IPS DF 4.7 (cell line): ENCODE measurements at regions not wholly inside any gene's neighbourhood (a gene's known extent, or its start where the extent isn't known, plus 50 kb on each side); places are given as distances from the start of the nearest gene placed in this dataset.

ENCODE experiments used
- DNase-seq: peaks from one replicate; pipeline ENCODE4 v3.0.0-alpha.2; 2013; ENCODE audit warnings: low spot score; ENCODE audit errors: extremely low read depth

DNA sequence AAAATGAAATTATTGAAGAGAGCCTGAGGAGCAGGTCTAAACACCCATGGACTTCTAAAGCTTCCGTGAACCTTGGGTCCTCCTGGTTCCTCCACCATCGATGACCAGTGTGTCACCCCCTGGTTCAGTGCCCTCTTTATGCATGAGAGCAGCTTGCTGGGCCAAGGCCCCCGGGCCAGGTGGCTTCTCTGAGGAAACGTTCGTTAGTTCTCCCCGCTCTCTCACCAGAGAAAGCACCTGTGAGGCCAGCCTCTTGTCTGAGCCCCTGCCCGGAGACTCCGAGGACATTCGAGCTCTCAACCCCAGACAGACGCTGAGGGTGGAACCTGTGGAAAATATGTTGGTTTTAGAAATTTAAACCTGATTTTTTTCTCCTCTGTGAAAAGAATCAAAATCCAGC is 92.4 kb downstream of the GLI2 start:
- DNase-seq: no peak

DNA sequence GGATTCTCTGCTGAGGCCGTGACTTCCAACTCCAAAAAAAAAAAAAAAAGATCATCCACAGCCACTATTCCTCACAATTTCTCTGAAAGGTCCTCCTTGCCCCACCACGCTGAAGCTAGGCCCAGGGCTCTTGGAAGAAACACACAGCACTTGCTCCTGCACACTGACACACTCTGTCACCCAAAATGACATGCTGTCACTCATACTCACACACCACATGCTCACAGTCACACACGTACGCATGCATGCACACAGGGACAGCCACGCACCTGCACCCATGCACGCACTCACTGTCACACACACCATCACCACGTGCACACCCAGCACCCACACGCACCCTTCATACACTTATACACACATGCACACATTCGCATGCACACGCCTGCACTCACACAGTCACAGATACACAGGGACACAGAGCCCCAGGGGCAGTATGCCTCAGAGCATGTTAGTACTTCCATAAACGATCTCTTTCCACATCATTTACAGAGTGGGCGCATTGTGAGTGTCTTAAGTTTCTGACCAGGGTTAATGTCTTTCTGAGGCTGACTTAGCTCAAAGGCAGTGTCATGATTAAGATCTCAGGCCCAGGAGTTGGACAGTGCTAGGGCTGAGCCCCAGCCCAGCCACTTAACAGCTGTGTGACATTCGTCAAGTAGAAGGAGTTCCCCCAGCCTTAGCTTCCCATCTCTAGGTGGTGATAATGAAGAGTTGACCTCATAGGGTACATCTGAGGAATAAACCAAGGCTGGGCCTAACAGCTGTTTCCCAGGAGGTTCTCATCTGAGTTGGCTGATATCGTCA is 93.4 kb downstream of the GLI2 start:
- no peak for DNase-seq

DNA sequence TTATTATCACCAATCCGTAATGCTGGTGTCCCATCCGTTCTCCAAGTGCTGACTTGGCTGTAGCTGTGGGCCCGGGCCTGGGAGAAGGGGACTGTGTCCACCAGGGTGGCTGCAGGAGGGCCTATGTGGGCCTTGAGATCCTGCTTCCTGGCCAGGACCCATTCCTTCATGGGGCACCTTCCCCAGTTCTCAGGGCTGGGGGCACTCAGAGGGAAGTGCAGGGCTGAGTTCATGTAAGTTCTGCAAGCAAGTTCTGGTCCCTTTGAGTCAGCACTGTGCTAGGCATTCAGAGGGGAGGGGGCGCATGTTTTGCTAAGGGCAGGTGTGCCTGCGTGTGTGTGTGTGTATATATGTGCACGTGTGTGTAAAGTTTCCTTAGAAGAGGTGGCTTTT is 94.0 kb downstream of the GLI2 start:
- no peak for DNase-seq

DNA sequence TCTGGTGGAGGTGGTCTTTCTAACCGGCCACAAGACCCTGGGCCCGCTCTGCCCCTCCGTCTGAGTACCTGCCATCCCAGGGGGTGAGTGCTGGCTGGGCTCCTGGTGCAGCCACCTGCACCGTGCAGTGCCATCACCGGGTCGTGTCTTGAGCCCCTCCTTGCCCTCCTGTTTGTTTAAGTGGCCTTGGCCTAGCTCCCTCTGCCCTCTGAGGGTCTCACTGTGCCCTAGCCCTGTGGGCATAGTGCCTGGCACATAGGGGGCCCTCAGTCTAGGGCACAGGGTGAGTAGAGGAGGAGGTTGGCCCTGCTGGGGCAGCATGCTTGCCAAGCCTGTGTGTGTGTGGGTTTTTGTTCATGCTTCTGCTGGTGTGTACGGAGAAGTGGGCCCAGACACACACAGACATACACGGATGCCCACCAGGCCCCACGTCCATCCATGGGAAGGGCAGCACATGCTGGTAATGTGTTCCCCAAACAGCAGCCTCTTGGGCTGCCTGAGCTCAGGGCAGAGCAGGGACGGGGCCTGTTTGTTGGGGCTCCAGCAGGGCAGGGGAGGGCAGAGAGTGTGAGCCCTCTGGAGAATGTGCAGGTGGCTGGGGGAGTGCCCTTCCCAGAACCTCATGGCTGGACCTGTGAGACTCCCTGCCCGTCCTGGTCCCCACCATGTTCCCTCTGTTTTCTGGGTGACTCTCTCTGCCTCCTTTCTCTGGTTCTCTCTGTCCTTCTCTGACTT is 94.6 kb downstream of the GLI2 start:
- DNase-seq: no peak

DNA sequence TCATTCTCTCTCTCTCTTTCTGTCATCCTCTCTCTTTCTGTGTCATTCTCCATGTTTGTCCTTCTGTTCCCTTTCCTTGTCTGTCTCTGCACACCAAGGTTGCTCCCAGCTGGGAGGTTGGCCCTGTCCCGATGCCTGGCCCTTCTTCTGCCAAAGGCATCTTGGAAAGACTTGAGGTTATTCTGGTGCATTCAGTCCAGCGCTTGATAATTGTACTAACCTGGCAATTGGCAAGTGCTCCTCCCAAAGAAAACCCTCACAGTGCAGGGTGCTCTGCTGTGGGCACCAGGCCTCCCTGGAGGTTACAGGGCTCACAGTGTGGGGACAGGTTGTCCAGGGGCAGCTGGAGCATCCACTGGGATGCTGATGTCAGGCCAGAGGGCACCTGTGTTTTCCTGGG is 95.4 kb downstream of the GLI2 start:
- no peak for DNase-seq

DNA sequence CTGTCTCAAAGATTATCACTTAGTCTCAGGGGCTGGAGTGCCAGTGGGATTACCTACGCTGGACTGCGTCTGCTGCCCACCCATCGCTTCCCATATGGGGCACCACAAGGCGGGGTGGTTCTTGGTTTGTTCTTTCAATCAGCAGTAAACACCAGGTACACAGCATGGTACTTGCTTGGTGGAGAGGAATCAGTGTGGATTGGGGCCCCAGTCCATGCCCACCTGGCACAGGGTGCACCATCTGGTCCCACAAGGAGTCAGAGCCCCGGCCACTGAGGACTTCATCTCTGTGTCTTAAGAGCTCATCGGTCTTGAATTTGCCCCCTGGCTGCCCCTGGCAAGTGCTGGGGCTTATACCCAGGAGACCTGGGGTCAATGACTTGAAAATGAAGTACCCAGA is 96.2 kb downstream of the GLI2 start:
- no peak for DNase-seq

DNA sequence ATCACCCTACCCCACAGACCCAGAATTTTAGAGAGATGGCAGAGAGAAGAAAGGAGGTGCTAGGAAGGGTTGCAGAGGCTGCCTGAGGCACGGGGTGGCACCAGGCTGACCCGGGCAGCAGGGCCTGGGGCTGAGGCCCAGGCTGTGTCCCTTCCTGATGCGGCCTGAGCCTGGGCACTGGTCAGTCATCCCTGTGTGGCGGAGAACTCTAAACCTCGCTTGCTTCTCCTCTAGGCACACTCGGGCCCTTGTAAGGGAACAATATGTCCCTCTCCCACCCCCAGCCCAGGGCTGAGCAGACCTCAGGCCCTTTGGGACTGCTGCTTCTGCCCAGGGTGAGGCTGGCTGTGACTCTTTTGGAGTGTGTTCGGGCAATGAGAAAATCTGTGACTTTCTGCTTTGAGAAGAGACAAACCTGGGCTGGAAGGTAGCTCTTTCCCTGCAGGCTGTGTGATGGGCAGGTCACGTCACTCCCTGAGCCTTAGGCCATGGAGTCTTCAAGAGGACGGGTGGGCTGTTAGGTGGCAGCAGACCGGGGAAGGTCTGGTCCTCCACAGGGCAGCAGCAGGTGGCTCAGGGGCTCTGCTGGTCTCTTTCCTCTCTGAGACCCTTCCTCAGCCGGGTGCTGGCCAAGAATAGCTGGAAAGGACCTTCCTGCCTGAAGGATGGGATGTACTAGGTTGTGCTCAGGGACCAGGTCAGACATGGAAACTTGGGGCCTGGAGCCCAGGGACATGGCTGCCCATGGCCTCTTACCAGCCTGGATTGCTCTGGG is 96.8 kb downstream of the GLI2 start:
- no peak for DNase-seq

DNA sequence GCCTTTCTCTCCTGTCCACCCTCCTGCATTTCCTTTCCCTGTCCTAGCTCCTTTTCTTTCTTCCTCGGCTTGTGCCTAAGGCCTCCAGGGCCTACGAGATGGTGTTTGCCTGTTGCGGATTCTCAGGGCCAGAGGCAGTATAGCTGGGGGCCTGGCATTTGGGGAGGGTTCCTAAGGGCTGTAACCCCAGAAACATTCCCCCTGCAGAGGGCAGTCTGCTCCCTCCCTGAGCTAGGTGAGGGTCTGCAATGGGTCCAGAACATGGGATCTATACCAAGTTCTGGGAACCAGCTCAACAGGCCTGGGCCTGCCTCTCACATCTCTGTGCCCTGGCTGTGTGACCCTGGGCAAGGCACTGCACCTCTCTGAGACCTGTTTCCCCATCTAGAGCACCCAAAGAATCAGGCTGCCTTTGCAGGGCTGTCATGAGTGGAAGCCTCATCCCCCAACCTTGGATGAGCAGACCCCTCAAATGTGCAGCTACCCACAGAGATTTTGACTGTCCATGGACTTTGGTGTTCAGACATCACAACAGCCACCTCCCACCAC is 97.5 kb downstream of the GLI2 start:
- no peak for DNase-seq

DNA sequence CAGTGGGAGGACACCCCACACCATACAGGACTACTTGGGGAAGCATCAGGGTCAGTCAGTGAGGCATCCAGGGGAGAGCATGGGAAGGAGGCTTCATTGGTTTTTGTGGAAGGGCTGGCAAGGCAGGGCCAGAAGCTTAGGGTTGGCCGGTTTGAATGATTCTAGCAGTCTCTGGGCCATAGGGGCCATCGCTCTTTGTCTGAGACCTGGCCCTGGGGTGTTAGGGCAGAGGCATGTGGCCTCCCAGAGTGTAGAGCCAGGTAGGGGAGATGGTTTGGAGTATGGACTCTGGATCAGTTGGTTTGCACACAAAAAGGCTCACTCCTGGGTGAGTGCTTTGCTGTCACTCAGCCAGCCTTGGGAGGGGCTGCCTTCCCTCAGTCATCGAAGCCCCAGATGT is 98.5 kb downstream of the GLI2 start:
- DNase-seq: no peak

DNA sequence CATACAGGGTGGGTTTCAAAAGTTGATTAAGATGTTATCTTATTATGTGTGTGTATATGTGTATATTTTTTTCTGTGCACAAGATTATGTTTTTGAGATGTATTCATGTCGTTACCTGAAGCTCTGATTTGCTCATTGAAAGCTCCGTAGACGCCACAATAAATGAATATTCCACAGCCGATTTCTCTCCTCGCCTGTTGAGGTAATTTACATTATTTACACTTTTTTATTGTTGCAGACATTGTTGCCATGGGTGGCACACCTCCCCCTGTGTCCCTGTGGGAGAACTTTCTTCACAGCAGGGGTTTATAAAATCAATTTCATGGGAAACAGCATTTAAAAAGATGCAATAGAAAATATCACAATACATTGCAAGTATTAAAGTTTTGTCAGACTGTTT is 100.6 kb downstream of the GLI2 start:
- no peak for DNase-seq

DNA sequence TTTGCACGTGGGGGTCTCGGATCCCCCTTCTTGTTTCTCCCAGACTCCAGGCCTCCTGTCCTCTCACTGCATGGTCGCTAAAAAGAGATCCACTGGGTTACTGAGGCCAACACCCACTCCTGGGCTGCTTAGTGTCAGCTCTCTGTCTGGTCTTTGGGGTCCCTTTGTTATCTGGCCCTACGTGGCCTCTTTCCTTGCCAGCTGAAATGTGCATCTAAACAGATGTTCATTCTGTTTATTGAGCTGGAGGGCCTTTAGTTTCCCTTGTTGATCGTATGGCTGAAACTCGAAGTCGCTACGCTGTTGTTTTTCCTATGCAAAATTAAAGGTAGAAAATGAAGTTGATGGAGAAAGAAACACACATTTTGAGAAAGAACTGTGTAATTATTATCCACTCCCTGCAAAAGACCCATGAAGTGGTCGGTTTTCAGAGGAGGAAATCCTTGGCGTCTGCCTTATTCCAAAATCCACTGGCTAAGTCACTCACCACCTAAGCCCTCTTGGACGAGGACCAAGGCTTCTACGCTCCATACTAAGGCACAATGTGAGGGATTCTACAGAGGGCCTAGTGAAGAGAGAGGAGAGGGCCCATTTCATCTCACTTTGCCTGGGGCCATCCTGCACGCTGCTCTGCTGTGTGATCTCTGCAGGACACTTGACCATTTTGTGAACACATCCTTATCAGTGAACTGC is 105.3 kb downstream of the GLI2 start:
- no peak for DNase-seq

DNA sequence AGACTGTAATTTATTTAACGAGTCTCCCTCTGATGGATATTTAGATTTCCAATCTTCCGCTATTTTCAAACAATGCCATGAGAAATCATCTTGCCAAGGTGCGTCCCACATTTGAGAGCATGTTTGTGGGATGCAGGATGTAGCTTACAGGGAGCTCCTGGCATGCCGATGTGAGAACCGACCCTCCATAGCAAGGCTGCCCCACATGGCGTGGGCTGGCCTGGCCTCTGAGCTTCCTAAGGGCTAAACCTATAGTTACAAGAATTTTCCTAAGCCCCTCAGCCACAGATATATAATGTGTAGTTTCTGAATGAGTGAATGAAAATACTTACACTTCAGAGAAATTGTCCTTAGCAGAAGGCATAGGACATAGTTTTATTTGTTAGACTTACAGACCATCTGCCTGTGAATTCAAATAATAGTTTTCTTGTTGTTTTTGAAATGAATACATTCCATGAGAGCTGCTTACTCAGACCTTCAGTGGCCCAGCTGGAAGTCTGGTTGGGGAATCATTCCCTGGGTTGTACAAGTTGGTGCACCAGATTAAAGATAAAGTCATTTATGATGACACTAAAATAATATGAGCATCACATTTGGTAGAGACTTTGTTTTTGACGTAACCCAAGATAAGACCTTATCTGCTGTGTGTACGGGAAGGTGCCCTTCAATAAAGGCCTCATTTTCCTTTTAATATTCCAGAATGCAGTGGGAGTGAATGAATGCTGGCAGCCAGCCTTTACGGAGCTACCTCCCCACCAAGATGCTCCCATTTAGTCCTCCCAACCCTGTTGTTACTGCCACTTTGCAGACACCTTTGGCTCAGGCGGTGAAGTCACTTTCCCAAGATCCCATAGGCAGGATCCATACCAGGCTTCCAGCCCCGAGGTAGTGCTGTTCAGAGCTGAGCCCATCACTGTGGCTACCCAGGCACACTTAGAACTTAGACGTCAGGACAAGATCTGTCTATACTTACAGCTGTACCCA is 107.1 kb downstream of the GLI2 start:
- DNase-seq: no peak

DNA sequence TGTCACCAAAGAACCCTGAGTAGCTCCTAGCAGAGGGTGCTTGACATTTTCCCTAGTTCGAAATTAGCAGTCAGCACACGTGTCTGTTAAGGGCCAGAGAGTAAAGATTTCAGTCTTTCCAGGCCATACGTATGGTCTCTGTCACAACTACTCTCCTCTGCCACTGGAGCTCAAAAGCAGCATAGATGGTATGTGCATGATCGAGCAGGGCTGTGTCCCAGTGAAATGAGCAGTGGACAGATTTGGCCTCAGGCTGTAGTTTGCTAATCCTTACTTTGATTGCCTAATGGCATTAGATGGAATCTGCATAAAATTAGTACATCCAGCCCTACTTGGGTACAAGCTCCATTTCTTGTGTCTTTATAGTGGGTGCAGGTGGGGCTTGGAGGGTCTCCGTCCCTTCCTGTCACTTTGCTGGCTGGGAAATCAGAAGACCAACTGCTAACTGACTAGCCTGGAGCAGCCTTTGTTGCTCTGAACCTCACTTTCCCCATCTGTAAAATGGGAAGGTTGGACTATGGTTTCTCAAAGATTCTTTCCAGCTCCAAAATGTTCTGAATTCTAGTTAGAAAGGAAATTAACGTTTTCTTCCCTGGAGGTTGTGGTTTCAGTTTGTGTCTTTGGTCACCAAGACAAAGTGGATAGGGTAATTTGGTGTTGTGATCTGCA is 108.5 kb downstream of the GLI2 start:
- no peak for DNase-seq

DNA sequence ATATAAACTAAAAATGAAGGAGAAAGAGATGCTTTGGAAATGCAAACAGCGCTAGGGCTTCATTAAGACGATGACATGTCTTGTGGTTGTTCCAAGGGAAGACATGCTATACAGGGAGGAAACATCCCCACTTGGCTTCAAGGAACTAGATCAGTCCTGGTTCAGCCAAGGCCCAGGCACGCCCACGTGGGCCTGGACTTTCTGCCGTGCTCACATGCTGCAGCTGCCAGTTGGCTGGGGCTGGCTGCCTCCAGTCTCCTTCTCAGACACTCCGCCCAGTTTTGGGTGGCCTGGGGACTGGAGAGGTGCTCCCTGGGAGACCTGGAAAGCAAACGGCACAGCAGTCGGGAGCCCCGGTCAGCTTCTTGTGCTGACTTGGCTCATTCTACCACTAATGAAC is 109.6 kb downstream of the GLI2 start:
- no peak for DNase-seq

DNA sequence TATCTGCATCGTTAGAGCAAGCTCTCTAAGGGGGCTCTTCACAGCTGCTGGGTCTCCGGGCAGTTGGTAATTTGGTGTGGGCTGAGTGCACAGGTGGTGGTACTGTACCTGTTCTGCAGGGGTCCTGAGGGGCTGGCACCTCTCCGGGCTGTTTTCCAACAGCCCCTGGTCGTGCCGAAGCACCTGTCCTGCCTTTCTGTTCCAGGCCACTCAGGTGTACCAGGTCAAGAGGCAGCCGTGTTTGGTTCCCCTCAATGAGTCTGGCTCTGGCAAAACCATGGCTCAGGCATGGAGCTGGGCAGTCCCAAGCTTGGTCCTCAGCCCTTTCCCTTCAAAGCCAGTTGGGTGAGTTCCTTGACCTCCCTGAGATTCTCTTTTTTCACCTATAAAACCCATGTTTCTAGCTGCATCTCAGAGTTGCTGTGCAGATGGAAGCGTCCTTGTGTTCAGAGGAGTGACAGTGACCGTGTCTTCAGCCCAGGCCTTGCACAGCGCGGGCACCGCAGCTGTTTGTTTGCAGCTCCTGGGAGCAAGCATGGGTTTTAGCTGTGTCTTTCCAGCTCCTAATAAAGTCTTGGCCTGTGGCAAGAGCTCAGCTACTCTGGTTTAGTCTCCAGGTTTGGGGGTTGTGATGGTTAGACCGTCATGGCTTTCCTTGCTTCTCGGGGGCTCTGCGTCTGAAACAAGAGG is 110.9 kb downstream of the GLI2 start:
- no peak for DNase-seq

DNA sequence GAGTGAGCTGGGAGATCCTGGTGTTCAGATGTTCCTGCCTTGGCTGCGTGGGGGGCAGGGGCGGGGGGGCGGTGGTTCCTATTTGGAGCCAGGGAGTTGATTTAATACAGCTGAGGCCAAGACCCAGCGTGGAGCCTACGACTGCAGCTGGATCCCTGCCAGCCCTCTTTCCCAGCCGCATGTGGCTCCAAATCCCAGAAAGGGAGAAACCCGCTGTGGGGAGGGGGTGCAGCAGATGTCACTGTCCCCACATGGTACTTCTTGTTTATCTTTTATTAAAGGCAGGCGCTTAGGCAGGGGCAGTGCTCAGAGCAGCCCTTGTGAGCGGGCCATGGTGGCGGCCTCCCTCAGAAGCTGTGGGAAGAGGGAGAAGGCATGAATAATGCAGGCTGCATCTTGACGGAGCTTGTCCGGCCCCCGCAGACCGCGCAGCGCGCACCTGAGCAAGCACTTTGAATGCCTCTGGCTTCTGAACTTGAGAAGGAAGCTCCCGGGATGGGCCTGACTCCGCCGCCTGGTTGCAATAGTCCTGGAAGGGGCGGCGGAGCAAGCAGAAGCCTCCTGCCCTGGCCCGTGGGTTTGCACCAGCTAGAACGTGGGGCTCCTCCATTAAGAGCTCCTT is 112.1 kb downstream of the GLI2 start:
- no peak for DNase-seq

DNA sequence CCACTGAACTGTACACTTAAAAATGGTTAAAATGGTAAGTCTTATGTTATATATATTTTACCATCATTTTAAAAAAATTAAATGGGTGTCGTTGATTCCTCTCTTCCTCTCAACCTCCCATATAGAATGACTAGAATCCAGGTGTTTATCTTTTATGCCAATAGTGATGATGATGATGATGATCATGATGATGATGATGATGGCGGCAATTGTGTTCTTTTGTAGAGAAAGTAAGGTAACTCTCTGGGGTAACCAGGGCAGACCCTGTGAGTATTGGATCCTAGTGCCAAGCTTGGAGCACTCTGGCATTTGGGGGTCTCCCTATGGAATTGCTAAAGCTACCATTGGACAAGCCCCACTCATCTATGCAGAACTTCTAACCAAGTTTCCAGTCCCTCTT is 113.6 kb downstream of the GLI2 start:
- DNase-seq: no peak

DNA sequence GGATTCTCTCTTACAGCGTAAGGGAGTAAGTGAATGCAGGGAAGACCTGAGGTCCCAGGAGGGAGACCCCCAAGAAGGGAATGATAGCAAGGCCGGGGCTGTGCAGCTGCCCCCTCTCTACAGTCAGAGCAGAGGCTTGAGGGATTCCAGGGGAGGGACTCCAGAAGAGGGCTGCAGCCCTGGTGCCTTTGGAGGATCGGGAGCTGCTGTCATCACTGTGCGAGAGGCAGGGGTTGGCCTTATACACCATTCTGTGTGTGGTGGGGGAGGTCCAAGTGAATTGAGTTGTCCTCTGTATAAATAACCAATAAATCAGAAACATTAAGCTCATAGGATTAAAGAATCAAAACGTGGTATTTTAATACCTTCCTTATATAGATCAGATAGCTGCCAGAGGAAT is 114.9 kb downstream of the GLI2 start:
- DNase-seq: no peak
